SK-N-SH (cell line): ENCODE measurements at regions not wholly inside any gene's neighbourhood (a gene's known extent, or its start where the extent isn't known, plus 50 kb on each side); places are given as distances from the start of the nearest gene placed in this dataset.

Experiments
- CTCF ChIA-PET: fragments of 300-600, 350-600 bp; formaldehyde crosslinking; extraction: SDS; loops from one replicate; lab custom pipeline; 2021; lab: Yijun Ruan, JAX
- POLR2A ChIA-PET: fragments of 350-600 bp; sonication (Branson Sonifier 250); formaldehyde crosslinking; extraction: SDS; loops from one replicate; lab custom pipeline; 2020; ENCODE audit warnings: antibody characterized with exemption, inconsistent platforms; lab: Yijun Ruan, JAX
- DNase-seq: peaks from one replicate; pipeline ENCODE4 v3.0.0; 2012
- H2AFZ ChIP-seq: fragments of 200-600 bp; sonication (generic); 2 replicates; pipeline ENCODE4 v1.8.1; 2016; ENCODE audit warnings: antibody characterized with exemption, mild to moderate bottlenecking, low read depth
- H3F3A ChIP-seq: fragments of 200-600 bp; sonication (generic); replicated peaks from 2 replicates; pipeline ENCODE3; 2016; ENCODE audit warnings: antibody characterized with exemption, mild to moderate bottlenecking; ENCODE audit not compliant: insufficient read depth
- H3K27ac ChIP-seq, 2 experiments: fragments of 200-500 bp in 1 of 2; fragments of 200-600 bp in 1 of 2; sonication (Bioruptor generic) in 1 of 2; sonication (generic), shearing (Covaris generic) in 1 of 2; 2 replicates each; pipeline versions ENCODE4 v1.5.1 to v1.6.1; 2014 to 2016; ENCODE audit warnings: low read depth in 2 of 2, inconsistent platforms in 1 of 2, low read length in 1 of 2, mild to moderate bottlenecking in 1 of 2, mixed read lengths in 1 of 2
- H3K27me3 ChIP-seq: fragments of 200-600 bp; sonication (generic), shearing (Covaris generic); 2 replicates; pipeline ENCODE4 v1.6.1; 2016; ENCODE audit warnings: mixed run types; ENCODE audit not compliant: insufficient read depth
- H3K36me3 ChIP-seq, 2 experiments: fragments of 200-500 bp in 1 of 2; fragments of 200-600 bp in 1 of 2; sonication (Bioruptor generic) in 1 of 2; sonication (generic) in 1 of 2; replicated peaks in 1 of 2; 2 replicates each; pipeline versions ENCODE3 to v1.5.1; 2014 to 2016; ENCODE audit warnings: low read length in 1 of 2, mild to moderate bottlenecking in 1 of 2; ENCODE audit not compliant: insufficient read depth in 2 of 2, control insufficient read depth in 1 of 2
- H3K4me1 ChIP-seq, 2 experiments: fragments of 200-500 bp in 1 of 2; fragments of 200-600 bp in 1 of 2; sonication (Bioruptor generic) in 1 of 2; sonication (generic), shearing (Covaris generic) in 1 of 2; 2 replicates each; pipeline versions ENCODE4 v1.5.1 to v1.6.1; 2014 to 2016; ENCODE audit warnings: low read depth in 1 of 2, low read length in 1 of 2, mixed run types in 1 of 2; ENCODE audit not compliant: insufficient read depth in 2 of 2, control insufficient read depth in 1 of 2
- H3K4me2 ChIP-seq: fragments of 200-600 bp; sonication (generic), shearing (Covaris generic); 2 replicates; pipeline ENCODE4 v1.6.1; 2017; ENCODE audit warnings: mixed run types
- H3K4me3 ChIP-seq, 2 experiments: fragments of 200-500 bp in 1 of 2; fragments of 200-600 bp in 1 of 2; sonication (Bioruptor generic) in 1 of 2; sonication (generic), shearing (Covaris generic) in 1 of 2; 2 replicates each; pipeline versions ENCODE4 v1.5.1 to v1.8.1; 2014 to 2016; ENCODE audit warnings: low read depth in 2 of 2, inconsistent platforms in 1 of 2, low read length in 1 of 2, mild to moderate bottlenecking in 1 of 2, mixed read lengths in 1 of 2, moderate library complexity in 1 of 2
- H3K79me2 ChIP-seq: fragments of 200-600 bp; sonication (generic); 2 replicates; pipeline ENCODE4 v1.8.1; 2017; ENCODE audit warnings: mild to moderate bottlenecking; ENCODE audit not compliant: insufficient read depth
- H3K9ac ChIP-seq: fragments of 200-600 bp; sonication (generic); 2 replicates; pipeline ENCODE4 v1.6.1; 2017; ENCODE audit warnings: mixed run types
- H3K9me2 ChIP-seq: fragments of 200-600 bp; sonication (generic); 2 replicates; pipeline ENCODE4 v1.6.1; 2017; ENCODE audit warnings: mixed run types
- H3K9me3 ChIP-seq: fragments of 200-600 bp; sonication (generic); 2 replicates; pipeline ENCODE4 v1.6.1; 2017; ENCODE audit warnings: mixed run types, mild to moderate bottlenecking, moderate library complexity
- H4K20me1 ChIP-seq: fragments of 200-600 bp; sonication (generic); 2 replicates; pipeline ENCODE4 v1.6.1; 2017; ENCODE audit warnings: mild to moderate bottlenecking, mixed run types; ENCODE audit not compliant: insufficient read depth
- CHD2 ChIP-seq: fragments of 150-350 bp; IDR thresholded peaks from 2 replicates; pipeline ENCODE4 v1.6.1; 2018; ENCODE audit warnings: low read length; ENCODE audit not compliant: partially characterized antibody
- ELF1 ChIP-seq: IDR thresholded peaks from 2 replicates; pipeline ENCODE4 v1.4.0; 2012
- EP300 ChIP-seq, 2 experiments: IDR thresholded peaks; 2 replicates each; pipeline versions ENCODE4 v1.4.0 to v1.6.1; 2012; ENCODE audit warnings: borderline replicate concordance in 1 of 2, low read depth in 1 of 2, low read length in 1 of 2
- EZH2phosphoT487 ChIP-seq: fragments of 200-600 bp; sonication (generic); IDR thresholded peaks from 2 replicates; pipeline ENCODE4 v1.6.1; 2017; ENCODE audit warnings: low read depth, mixed run types, mild to moderate bottlenecking, antibody characterized with exemption, moderate library complexity, borderline replicate concordance
- FOSL2 ChIP-seq: IDR thresholded peaks from 2 replicates; pipeline ENCODE4 v1.4.0; 2012; ENCODE audit warnings: low read depth, mild to moderate bottlenecking, moderate library complexity, borderline replicate concordance
- FOXJ3 ChIP-seq: sonication (generic); formaldehyde crosslinking; IDR thresholded peaks from 2 replicates; pipeline ENCODE4 v1.5.1; 2020; ENCODE audit warnings: mild to moderate bottlenecking, missing genetic modification reagents
- GABPA ChIP-seq: IDR thresholded peaks from 2 replicates; pipeline ENCODE4 v1.4.0; 2012; ENCODE audit warnings: low read depth, mild to moderate bottlenecking
- JUND ChIP-seq: IDR thresholded peaks from 2 replicates; pipeline ENCODE4 v1.4.0; 2012
- MAX ChIP-seq: IDR thresholded peaks from 2 replicates; pipeline ENCODE4 v1.4.0; 2012; ENCODE audit warnings: low read depth
- NFIC ChIP-seq: IDR thresholded peaks from 2 replicates; pipeline ENCODE4 v1.4.0; 2012; ENCODE audit warnings: borderline replicate concordance
- NRF1 ChIP-seq: IDR thresholded peaks from 2 replicates; pipeline ENCODE4 v1.6.1; 2012; ENCODE audit warnings: low read depth, mild to moderate bottlenecking, low read length
- POLR2AphosphoS5 ChIP-seq: IDR thresholded peaks from 2 replicates; pipeline ENCODE4 v1.6.1; 2012; ENCODE audit warnings: low read depth, low read length
- RCOR1 ChIP-seq: fragments of 150-350 bp; IDR thresholded peaks from 2 replicates; pipeline ENCODE4 v1.6.1; 2017; ENCODE audit warnings: antibody characterized with exemption, low read length
- RXRA ChIP-seq: IDR thresholded peaks from 2 replicates; pipeline ENCODE4 v1.4.0; 2012; ENCODE audit warnings: low read depth, mild to moderate bottlenecking, borderline replicate concordance
- TCF12 ChIP-seq: IDR thresholded peaks from 2 replicates; pipeline ENCODE4 v1.4.0; 2012
- TEAD4 ChIP-seq: IDR thresholded peaks from 2 replicates; pipeline ENCODE4 v1.4.0; 2012; ENCODE audit warnings: mild to moderate bottlenecking, borderline replicate concordance; ENCODE audit not compliant: insufficient read depth
- YY1 ChIP-seq: IDR thresholded peaks from 2 replicates; pipeline ENCODE4 v1.4.0; 2012; ENCODE audit warnings: low read depth, mild to moderate bottlenecking
- ZBTB33 ChIP-seq: IDR thresholded peaks from 2 replicates; pipeline ENCODE4 v1.4.0; 2012; ENCODE audit warnings: low read depth, borderline replicate concordance
- WGBS: methylation state at CpG from one replicate; pipeline ENCODE4 v1.1.6; 2017; ENCODE audit warnings: low lambda C conversion rate; 5-methylcytosine and 5-hydroxymethylcytosine counted together
- TF ChIP-seq, protein P1 (sequence below): fragments of 200-600 bp; sonication (generic); IDR thresholded peaks from 2 replicates; pipeline ENCODE4 v1.6.1; 2017; ENCODE audit warnings: antibody characterized with exemption, mild to moderate bottlenecking, moderate library complexity
- TF ChIP-seq, protein P2 (sequence below): IDR thresholded peaks from 2 replicates; pipeline ENCODE4 v1.4.0; 2012; ENCODE audit warnings: low read depth, borderline replicate concordance

DNA sequence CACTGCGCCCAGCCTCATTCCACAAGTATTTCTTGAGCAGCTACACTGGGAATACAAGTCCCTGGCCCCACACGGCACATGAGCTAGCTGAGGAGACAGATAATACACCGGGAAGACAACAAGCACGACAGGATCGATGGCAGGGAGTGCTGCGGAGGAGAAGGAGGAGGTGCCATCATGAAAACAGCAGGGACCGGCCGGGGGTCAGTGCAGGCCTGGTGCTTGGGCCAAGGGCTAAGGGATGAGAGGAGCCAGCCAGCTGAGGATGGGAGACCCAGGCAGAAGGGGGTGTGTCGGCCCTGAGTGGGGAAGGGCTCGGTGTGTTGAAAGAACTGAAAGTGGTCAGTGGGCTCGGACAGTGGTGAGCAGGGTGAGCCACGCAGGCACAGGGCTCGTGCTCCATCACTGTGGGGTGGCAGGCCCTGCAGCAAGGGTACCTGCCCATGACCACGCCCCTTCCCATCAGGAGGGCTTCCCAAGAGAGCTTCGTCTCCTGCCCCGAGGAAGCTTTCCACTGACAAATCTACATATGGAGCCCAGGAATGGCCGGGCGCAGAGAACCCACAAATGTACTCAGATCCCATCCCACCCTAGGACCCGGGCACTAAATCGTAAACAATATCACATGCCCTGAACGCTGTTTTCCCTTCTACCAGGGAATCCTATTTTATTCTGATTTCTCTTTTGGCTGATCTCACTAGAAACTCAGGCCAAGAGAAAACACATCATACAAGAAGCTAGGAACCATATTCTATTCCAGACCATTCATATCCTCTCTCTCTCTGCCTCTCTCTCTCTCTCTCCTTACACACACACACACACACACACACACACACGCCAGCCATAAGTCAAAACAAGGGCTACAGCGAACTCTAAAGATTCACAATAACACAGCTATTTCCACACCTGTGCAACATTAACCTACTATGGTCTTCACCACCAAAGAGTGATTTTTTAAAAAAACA, 50.7 kb upstream of the TNRC6C start:
- TF ChIP-seq NFIC (no peak), TEAD4 (no peak), FOSL2 (no peak), ZBTB33 (no peak), NRF1 (no peak), GABPA (no peak), YY1 (no peak), EP300 (IDR thresholded peaks at IDR 0.05; ENCODE audit: borderline replicate concordance in 1 of 2, low read depth in 1 of 2, low read length in 1 of 2) (no peak), RCOR1 (no peak), RXRA (no peak), FOXJ3 (CRISPR knock-in tag) (no peak)
- H3K4me1 ChIP-seq = no peaks in the 10 kb centered on the region; a peak in 1 of 4 replicates
- peaks cover 18% of the 10 kb centered on the region for H3K27me3 ChIP-seq
- no peaks in the 10 kb centered on the region for H3K36me3 ChIP-seq
- 69% methylated on average over 23 of the region's 23 CpGs for WGBS
- ChIA-PET POLR2A (no interaction called here), CTCF (interaction anchor here (1.2 to 3.4 kb wide), 3 partner anchors 8 to 27 kb away, joined by 3 to 14 read pairs (median 7); no protein-coding TSS in a partner anchor)
- H2AFZ ChIP-seq = no peak overlapping the region
- H3K79me2 ChIP-seq = no peaks in the 10 kb centered on the region
- no peaks in the 10 kb centered on the region for H3K9me2 ChIP-seq
- no peak for DNase-seq
- H3K9me3 ChIP-seq = no peaks in the 10 kb centered on the region
- H3F3A ChIP-seq = no peaks in the 10 kb centered on the region
- H3K4me2 ChIP-seq = no peak overlapping the region
- H4K20me1 ChIP-seq = no peaks in the 10 kb centered on the region
- no peak overlapping the region for H3K9ac ChIP-seq
- H3K4me3 ChIP-seq = no peak overlapping the region
- no peak overlapping the region for H3K27ac ChIP-seq

- CTCF ChIA-PET = interaction anchor here (1.2 to 3.4 kb wide), 3 partner anchors 7 to 27 kb away, joined by 3 to 14 read pairs (median 7); no protein-coding TSS in a partner anchor
- Histone ChIP-seq H3K9ac (no peak overlapping the region), H3K79me2 (no peaks in the 10 kb centered on the region), H4K20me1 (no peaks in the 10 kb centered on the region), H3K27me3 (peaks cover 17% of the 10 kb centered on the region), H3K36me3 (no peaks in the 10 kb centered on the region), H3K9me2 (no peaks in the 10 kb centered on the region), H2AFZ (no peak overlapping the region)
- TF ChIP-seq, protein P1, sequence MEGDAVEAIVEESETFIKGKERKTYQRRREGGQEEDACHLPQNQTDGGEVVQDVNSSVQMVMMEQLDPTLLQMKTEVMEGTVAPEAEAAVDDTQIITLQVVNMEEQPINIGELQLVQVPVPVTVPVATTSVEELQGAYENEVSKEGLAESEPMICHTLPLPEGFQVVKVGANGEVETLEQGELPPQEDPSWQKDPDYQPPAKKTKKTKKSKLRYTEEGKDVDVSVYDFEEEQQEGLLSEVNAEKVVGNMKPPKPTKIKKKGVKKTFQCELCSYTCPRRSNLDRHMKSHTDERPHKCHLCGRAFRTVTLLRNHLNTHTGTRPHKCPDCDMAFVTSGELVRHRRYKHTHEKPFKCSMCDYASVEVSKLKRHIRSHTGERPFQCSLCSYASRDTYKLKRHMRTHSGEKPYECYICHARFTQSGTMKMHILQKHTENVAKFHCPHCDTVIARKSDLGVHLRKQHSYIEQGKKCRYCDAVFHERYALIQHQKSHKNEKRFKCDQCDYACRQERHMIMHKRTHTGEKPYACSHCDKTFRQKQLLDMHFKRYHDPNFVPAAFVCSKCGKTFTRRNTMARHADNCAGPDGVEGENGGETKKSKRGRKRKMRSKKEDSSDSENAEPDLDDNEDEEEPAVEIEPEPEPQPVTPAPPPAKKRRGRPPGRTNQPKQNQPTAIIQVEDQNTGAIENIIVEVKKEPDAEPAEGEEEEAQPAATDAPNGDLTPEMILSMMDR = no peak
- TF ChIP-seq MAX = no peak
- no peak for TF ChIP-seq NRF1
- TF ChIP-seq EZH2phosphoT487 = no peak
- TF ChIP-seq POLR2AphosphoS5 = no peak
- TF ChIP-seq ZBTB33 = no peak
- TF ChIP-seq, protein P2, sequence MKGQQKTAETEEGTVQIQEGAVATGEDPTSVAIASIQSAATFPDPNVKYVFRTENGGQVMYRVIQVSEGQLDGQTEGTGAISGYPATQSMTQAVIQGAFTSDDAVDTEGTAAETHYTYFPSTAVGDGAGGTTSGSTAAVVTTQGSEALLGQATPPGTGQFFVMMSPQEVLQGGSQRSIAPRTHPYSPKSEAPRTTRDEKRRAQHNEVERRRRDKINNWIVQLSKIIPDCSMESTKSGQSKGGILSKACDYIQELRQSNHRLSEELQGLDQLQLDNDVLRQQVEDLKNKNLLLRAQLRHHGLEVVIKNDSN = no peak
- no peak for TF ChIP-seq FOSL2
- no peak for TF ChIP-seq CHD2
- no peak for TF ChIP-seq JUND
- TF ChIP-seq ELF1 = no peak
- no peak for TF ChIP-seq TCF12
- TF ChIP-seq RXRA = no peak
- TF ChIP-seq, all 33 proteins: peak for 0
- DNase-seq = no peak
- H3K4me1 ChIP-seq = no peaks in the 10 kb centered on the region
- WGBS = 69% methylated on average over 4 of the region's 4 CpGs
- H3K9me3 ChIP-seq = no peaks in the 10 kb centered on the region
- no peak overlapping the region for H3K4me3 ChIP-seq
- POLR2A ChIA-PET = no interaction called here
- no peaks in the 10 kb centered on the region for H3F3A ChIP-seq
- H3K27ac ChIP-seq = no peak overlapping the region
- H3K4me2 ChIP-seq = no peak overlapping the region
These were observed 50.0 kb upstream of the TNRC6C start for GRCh38 chr17:77908501-77908900.
